Transverse colon (tissue), 4 donors: ENCODE measurements at regions not wholly inside any gene's neighbourhood (a gene's known extent, or its start where the extent isn't known, plus 50 kb on each side); places are given as distances from the start of the nearest gene placed in this dataset.

ENCODE experiments used
- CTCF ChIP-seq, 5 experiments: fragments of 200-600 bp in 3 of 5; fragments of 450-650 bp in 2 of 5; sonication (generic) in 3 of 5; IDR thresholded peaks; 1 replicate in 2 of 5; 2 replicates in 3 of 5; pipeline ENCODE4 v1.5.1; 2016 to 2017; ENCODE audit warnings: antibody characterized with exemption in 5 of 5, inconsistent platforms in 3 of 5, mild to moderate bottlenecking in 2 of 5, moderate library complexity in 1 of 5
- EP300 ChIP-seq: sonication (generic); formaldehyde crosslinking; IDR thresholded peaks from one replicate; pipeline ENCODE4 v1.6.1; 2017; ENCODE audit warnings: antibody characterized with exemption, low read depth
- POLR2A ChIP-seq: fragments of 450-650 bp; IDR thresholded peaks from one replicate; pipeline ENCODE4 v1.6.1; 2016; ENCODE audit warnings: antibody characterized with exemption, mild to moderate bottlenecking, moderate library complexity
- POLR2AphosphoS5 ChIP-seq, 3 donors: sonication (generic); formaldehyde crosslinking; IDR thresholded peaks; one replicate each; pipeline ENCODE4 v1.6.1; 2016; ENCODE audit warnings: antibody characterized with exemption in 3 of 3

- no peak for TF ChIP-seq CTCF (IDR thresholded peaks at IDR 0.05)
- TF ChIP-seq POLR2A: no peak
- no peak for TF ChIP-seq POLR2AphosphoS5 (IDR thresholded peaks at IDR 0.05)
- no peak for TF ChIP-seq EP300
Measured at GRCh38 chr3:89742546-89742945, 635.1 kb downstream of the EPHA3 start.
